ENCODE measurements at regions not wholly inside any gene's neighbourhood (a gene's known extent, or its start where the extent isn't known, plus 50 kb on each side); places are given as distances from the start of the nearest gene placed in this dataset.

- TF ChIP-seq CTCF (conservative IDR thresholded peaks at IDR 0.05; ENCODE audit: low read length) (no peak), EZH2phosphoT487 (IDR thresholded peaks at IDR 0.05; ENCODE audit: borderline replicate concordance) (no peak)
These were observed 102.9 kb downstream of the PCDH7 start for GRCh38 chr4:30822911-30823551.

Data from Loucy (cell line).